Calu3 (cell line): ENCODE measurements at regions not wholly inside any gene's neighbourhood (a gene's known extent, or its start where the extent isn't known, plus 50 kb on each side); places are given as distances from the start of the nearest gene placed in this dataset.

Experiments
- BruUV-seq: library from RNA; stranded (reverse); fragments of 400-500 nt; replicated peaks from 2 replicates; lab custom pipeline; 2021; lab: Mats Ljungman, UMichigan
- CTCF ChIA-PET: fragments of 300-600 bp; sonication (Branson Sonifier 250); formaldehyde crosslinking; loops from one replicate; lab custom pipeline; 2022; ENCODE audit warnings: antibody characterized with exemption; lab: Charles Lee
- DNase-seq: peaks from one replicate; pipeline ENCODE4 v3.0.0; 2022
- H3K27ac Mint-ChIP-seq: one replicate; pipeline ENCODE4 v1.8.0; 2022; ENCODE audit warnings: mixed read lengths; ENCODE audit not compliant: unreplicated experiment
- H3K27me3 Mint-ChIP-seq: one replicate; pipeline ENCODE4 v1.8.0; 2022; ENCODE audit warnings: mixed read lengths; ENCODE audit not compliant: unreplicated experiment
- H3K36me3 Mint-ChIP-seq: one replicate; pipeline ENCODE4 v1.8.0; 2022; ENCODE audit warnings: mild to moderate bottlenecking, moderate library complexity, mixed read lengths; ENCODE audit not compliant: insufficient read depth, unreplicated experiment
- H3K4me1 Mint-ChIP-seq: one replicate; pipeline ENCODE4 v1.8.0; 2022; ENCODE audit warnings: mild to moderate bottlenecking, low read depth, mixed read lengths; ENCODE audit not compliant: unreplicated experiment
- H3K4me3 Mint-ChIP-seq: one replicate; pipeline ENCODE4 v1.8.0; 2022; ENCODE audit warnings: mild to moderate bottlenecking, low read depth, moderate library complexity, mixed read lengths; ENCODE audit not compliant: unreplicated experiment
- H3K9me3 Mint-ChIP-seq: one replicate; pipeline ENCODE4 v1.8.0; 2022; ENCODE audit warnings: low read depth, mixed read lengths; ENCODE audit not compliant: unreplicated experiment
- intact Hi-C: fragments of 100-400 bp; cut with micrococcal nuclease; formaldehyde crosslinking; loops from one replicate; pipeline ENCODE4 v1.10.0; 2022; ENCODE audit not compliant: unreplicated experiment
- TF ChIP-seq, protein P1 (sequence below): fragments of 200-600 bp; IDR thresholded peaks from one replicate; pipeline ENCODE4 v1.8.0; 2022; ENCODE audit warnings: antibody characterized with exemption; ENCODE audit not compliant: unreplicated experiment

- H3K36me3 Mint-ChIP-seq, result no peaks in the 10 kb centered on the region
- TF ChIP-seq, protein P1, sequence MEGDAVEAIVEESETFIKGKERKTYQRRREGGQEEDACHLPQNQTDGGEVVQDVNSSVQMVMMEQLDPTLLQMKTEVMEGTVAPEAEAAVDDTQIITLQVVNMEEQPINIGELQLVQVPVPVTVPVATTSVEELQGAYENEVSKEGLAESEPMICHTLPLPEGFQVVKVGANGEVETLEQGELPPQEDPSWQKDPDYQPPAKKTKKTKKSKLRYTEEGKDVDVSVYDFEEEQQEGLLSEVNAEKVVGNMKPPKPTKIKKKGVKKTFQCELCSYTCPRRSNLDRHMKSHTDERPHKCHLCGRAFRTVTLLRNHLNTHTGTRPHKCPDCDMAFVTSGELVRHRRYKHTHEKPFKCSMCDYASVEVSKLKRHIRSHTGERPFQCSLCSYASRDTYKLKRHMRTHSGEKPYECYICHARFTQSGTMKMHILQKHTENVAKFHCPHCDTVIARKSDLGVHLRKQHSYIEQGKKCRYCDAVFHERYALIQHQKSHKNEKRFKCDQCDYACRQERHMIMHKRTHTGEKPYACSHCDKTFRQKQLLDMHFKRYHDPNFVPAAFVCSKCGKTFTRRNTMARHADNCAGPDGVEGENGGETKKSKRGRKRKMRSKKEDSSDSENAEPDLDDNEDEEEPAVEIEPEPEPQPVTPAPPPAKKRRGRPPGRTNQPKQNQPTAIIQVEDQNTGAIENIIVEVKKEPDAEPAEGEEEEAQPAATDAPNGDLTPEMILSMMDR, result no peak
- no TSS peak for BruUV-seq
- CTCF ChIA-PET, result interaction anchor here (1.1 kb wide), 1 partner anchor 46 kb away, joined by 3 read pairs; no protein-coding TSS in a partner anchor
- H3K4me3 Mint-ChIP-seq, result no peak overlapping the region
- DNase-seq, result no peak
- intact Hi-C loops, result no loop called here
- H3K27ac Mint-ChIP-seq, result no peak overlapping the region
- H3K4me1 Mint-ChIP-seq, result peaks cover 37% of the 10 kb centered on the region
- H3K9me3 Mint-ChIP-seq, result peaks cover 2% of the 10 kb centered on the region
- no peaks in the 10 kb centered on the region for H3K27me3 Mint-ChIP-seq
Measured at GRCh38 chr5:143569722-143570567, 166.5 kb upstream of the NR3C1 start.

- Mint-ChIP-seq H3K27ac (peak overlapping the region; percentile 60), H3K4me1 (peaks cover 37% of the 10 kb centered on the region), H3K4me3 (no peak overlapping the region), H3K27me3 (no peaks in the 10 kb centered on the region), H3K9me3 (peaks cover 2% of the 10 kb centered on the region), H3K36me3 (no peaks in the 10 kb centered on the region)
- TF ChIP-seq, protein P1, result no peak
- no TSS peak for BruUV-seq
- no peak for DNase-seq
- intact Hi-C loops, result no loop called here
- CTCF ChIA-PET, result interaction anchor here (1.1 kb wide), 1 partner anchor 45 kb away, joined by 3 read pairs; no protein-coding TSS in a partner anchor
Measured at GRCh38 chr5:143569213-143569701, 165.8 kb upstream of the NR3C1 start.

DNA sequence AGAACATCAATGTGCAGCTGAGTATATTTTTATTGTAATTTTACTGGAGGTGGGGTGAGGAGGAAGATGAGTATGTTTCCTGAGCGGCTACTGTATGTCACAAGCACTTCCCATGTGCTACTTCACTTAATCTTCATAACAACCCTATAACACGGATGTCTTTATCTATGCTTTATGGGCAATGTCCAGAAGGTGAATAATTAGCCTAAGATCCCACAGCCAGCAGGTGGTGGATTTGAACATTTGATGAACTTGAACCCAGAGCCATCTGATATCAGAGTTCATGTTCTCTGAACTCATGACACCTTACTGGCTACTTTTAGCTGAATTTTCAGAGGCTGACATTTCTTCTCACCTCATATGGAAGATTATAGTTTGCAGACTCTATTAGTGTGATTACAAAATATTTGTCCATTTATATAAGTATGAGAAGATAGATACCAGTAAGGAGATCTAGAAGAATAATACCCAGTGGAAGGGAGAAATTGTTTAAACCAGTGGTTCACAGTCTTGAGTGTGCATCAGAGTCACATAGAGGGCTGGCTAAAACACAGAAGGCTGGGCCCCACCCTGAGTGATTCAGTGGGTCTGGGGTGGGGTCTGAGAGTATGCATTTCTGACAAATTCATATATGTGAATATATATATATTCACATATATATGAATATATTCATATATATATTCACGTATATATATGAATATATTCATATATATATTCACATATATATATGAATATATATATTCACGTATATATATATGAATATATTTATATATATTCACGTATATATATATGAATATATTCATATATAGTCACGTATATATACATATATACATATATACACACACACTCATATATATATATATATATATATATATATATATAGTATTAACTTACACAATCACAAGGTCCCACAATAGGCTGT, 164.4 kb upstream of the NR3C1 start:
- Mint-ChIP-seq H3K27ac (no peak overlapping the region), H3K4me3 (no peak overlapping the region), H3K27me3 (no peaks in the 10 kb centered on the region), H3K36me3 (no peaks in the 10 kb centered on the region), H3K4me1 (peaks cover 37% of the 10 kb centered on the region), H3K9me3 (peaks cover 2% of the 10 kb centered on the region)
- BruUV-seq, result no TSS peak
- DNase-seq, result no peak
- TF ChIP-seq, protein P1, result no peak
- intact Hi-C loops, result no loop called here
- CTCF ChIA-PET, result interaction anchor here (1.0 kb wide), 1 partner anchor 26 kb away, joined by 3 read pairs; no protein-coding TSS in a partner anchor

DNA sequence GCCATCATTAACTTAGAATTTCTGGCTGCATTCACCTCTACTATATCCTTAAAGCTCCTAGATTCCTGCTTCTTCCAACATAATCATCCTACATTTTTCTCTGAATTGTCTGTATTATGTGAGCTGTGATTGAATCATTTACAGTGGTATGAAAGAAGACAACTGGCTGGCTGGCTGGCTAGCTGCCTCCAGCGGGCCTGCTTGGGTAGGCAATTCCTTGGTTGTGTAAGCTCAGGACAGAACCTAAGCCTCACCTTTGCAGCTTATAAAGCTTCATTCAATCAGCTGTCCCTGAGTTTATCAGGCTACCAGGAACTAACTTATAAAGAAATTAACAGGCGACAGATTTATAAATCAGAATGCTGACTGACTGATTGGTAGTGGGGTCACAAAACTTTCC, 162.7 kb upstream of the NR3C1 start:
- intact Hi-C loops, result no loop called here
- no peak overlapping the region for H3K4me3 Mint-ChIP-seq
- no peaks in the 10 kb centered on the region for H3K36me3 Mint-ChIP-seq
- H3K4me1 Mint-ChIP-seq, result peaks cover 37% of the 10 kb centered on the region
- DNase-seq, result no peak
- H3K27ac Mint-ChIP-seq, result no peak overlapping the region
- CTCF ChIA-PET, result interaction anchor here (1.0 kb wide), 1 partner anchor 9 kb away, joined by 3 read pairs; no protein-coding TSS in a partner anchor
- H3K27me3 Mint-ChIP-seq, result no peaks in the 10 kb centered on the region
- TF ChIP-seq, protein P1, result no peak
- no TSS peak for BruUV-seq
- H3K9me3 Mint-ChIP-seq, result peaks cover 2% of the 10 kb centered on the region
